ENCODE measurements at regions not wholly inside any gene's neighbourhood (a gene's known extent, or its start where the extent isn't known, plus 50 kb on each side); places are given as distances from the start of the nearest gene placed in this dataset.

- TF ChIP-seq POLR2A (IDR thresholded peaks at IDR 0.05) (no peak), POLR2AphosphoS5 (IDR thresholded peaks at IDR 0.05) (no peak), CTCF (IDR thresholded peaks at IDR 0.05) (no peak), EP300 (IDR thresholded peaks at IDR 0.05) (no peak)
Observed at GRCh38 chr5:96338091-96338490, 95.0 kb downstream of the PCSK1 start.
